Endothelial cell of umbilical vein (primary cell): ENCODE measurements at regions not wholly inside any gene's neighbourhood (a gene's known extent, or its start where the extent isn't known, plus 50 kb on each side); places are given as distances from the start of the nearest gene placed in this dataset.

Experiments
- BruUV-seq: library from RNA; stranded (reverse); fragments of 400-500 nt; replicated peaks from 2 replicates; lab custom pipeline; 2021; lab: Mats Ljungman, UMichigan
- CTCF ChIA-PET: fragments of 300-600, 350-600 bp; sonication (Branson Sonifier 250); formaldehyde crosslinking; loops from one replicate; lab custom pipeline; 2021; ENCODE audit warnings: antibody characterized with exemption, inconsistent platforms; lab: Charles Lee
- POLR2A ChIA-PET: fragments of 300-600, 350-600 bp; sonication (Branson Sonifier 250); formaldehyde crosslinking; loops from one replicate; lab custom pipeline; 2021; ENCODE audit warnings: antibody characterized with exemption, inconsistent platforms; lab: Charles Lee
- DNase-seq: peaks from one replicate; pipeline ENCODE4 v3.0.0-alpha.2; 2011; ENCODE audit warnings: low read depth, low spot score
- FAIRE-seq: peaks from 2 replicates; lab custom pipeline; 2011; peaks lifted over from hg19 to GRCh38; lab: Jason Lieb, UNC
- H2AFZ ChIP-seq: 2 replicates; pipeline ENCODE4 v1.6.0; 2012; ENCODE audit warnings: low read depth, low read length, control low read depth, inconsistent platforms
- H3K27ac ChIP-seq: 2 replicates; pipeline ENCODE4 v1.5.1; 2011; ENCODE audit warnings: low read depth, mild to moderate bottlenecking, control low read depth, low read length, moderate library complexity; ENCODE audit not compliant: insufficient read depth
- H3K27me3 ChIP-seq, 2 experiments: 2 replicates each; pipeline versions ENCODE4 v1.6.0 to v1.6.1; 2011; ENCODE audit warnings: low read length in 2 of 2, mixed read lengths in 1 of 2; ENCODE audit not compliant: control insufficient read depth in 2 of 2, insufficient read depth in 2 of 2
- H3K36me3 ChIP-seq, 2 experiments: 2 replicates in 1 of 2; 3 replicates in 1 of 2; pipeline ENCODE4 v1.5.1; 2011; ENCODE audit warnings: low read length in 2 of 2, mild to moderate bottlenecking in 1 of 2, moderate library complexity in 1 of 2; ENCODE audit not compliant: control insufficient read depth in 2 of 2, insufficient read depth in 2 of 2; ENCODE audit errors: extremely low read depth in 1 of 2
- H3K4me1 ChIP-seq: 3 replicates; pipeline ENCODE4 v1.5.1; 2011; ENCODE audit warnings: mild to moderate bottlenecking, low read length; ENCODE audit not compliant: control insufficient read depth, insufficient read depth; ENCODE audit errors: extremely low read depth
- H3K4me2 ChIP-seq: 2 replicates; pipeline ENCODE4 v1.6.1; 2011; ENCODE audit warnings: low read length, control low read depth, mixed read lengths; ENCODE audit not compliant: insufficient read depth
- H3K4me3 ChIP-seq, 3 experiments: fragments of 200-600 bp in 1 of 3; sonication (generic), shearing (Covaris generic) in 1 of 3; replicated peaks in 1 of 3; 2 replicates each; pipeline ENCODE4 v1.5.1; 2011 to 2016; ENCODE audit warnings: control low read depth in 3 of 3, low read length in 3 of 3, mild to moderate bottlenecking in 2 of 3, inconsistent platforms in 1 of 3, low read depth in 1 of 3, moderate library complexity in 1 of 3; ENCODE audit not compliant: insufficient read depth in 1 of 3
- H3K79me2 ChIP-seq: 2 replicates; pipeline ENCODE4 v1.6.0; 2012; ENCODE audit warnings: low read length, inconsistent platforms; ENCODE audit not compliant: control insufficient read depth, insufficient read depth
- H3K9ac ChIP-seq: replicated peaks from 2 replicates; pipeline ENCODE3; 2011; ENCODE audit warnings: low read length, control low read depth; ENCODE audit not compliant: insufficient read depth; ENCODE audit errors: extremely low read depth
- H3K9me1 ChIP-seq: replicated peaks from 3 replicates; pipeline ENCODE4 v1.6.0; 2011; ENCODE audit warnings: mild to moderate bottlenecking, low read length; ENCODE audit not compliant: control insufficient read depth, insufficient read depth; ENCODE audit errors: extremely low read depth
- H3K9me3 ChIP-seq: replicated peaks from 2 replicates; pipeline ENCODE4 v1.5.1; 2012; ENCODE audit warnings: low read length, inconsistent platforms; ENCODE audit not compliant: control insufficient read depth, insufficient read depth
- H4K20me1 ChIP-seq: replicated peaks from 2 replicates; pipeline ENCODE3; 2011; ENCODE audit warnings: mild to moderate bottlenecking, low read length; ENCODE audit not compliant: control insufficient read depth, insufficient read depth; ENCODE audit errors: extremely low read depth
- CTCF ChIP-seq, 2 donors: IDR thresholded peaks; 1 replicate in 1 of 2; 2 replicates in 1 of 2; pipeline ENCODE4 v1.5.1; 2011; ENCODE audit warnings: low read length in 2 of 2, mild to moderate bottlenecking in 2 of 2, moderate library complexity in 2 of 2, control low read depth in 1 of 2, inconsistent platforms in 1 of 2, low read depth in 1 of 2; ENCODE audit not compliant: insufficient read depth in 1 of 2; ENCODE audit errors: extremely low read depth in 1 of 2
- EZH2 ChIP-seq: IDR thresholded peaks from 2 replicates; pipeline ENCODE4 v1.6.1; 2012; ENCODE audit warnings: borderline replicate concordance, low read depth, mild to moderate bottlenecking, moderate library complexity, low read length, inconsistent platforms; ENCODE audit not compliant: severe bottlenecking
- FOS ChIP-seq: IDR thresholded peaks from 2 replicates; pipeline ENCODE4 v1.6.1; 2011; ENCODE audit warnings: mild to moderate bottlenecking, low read length, moderate library complexity, borderline replicate concordance; ENCODE audit not compliant: insufficient read depth
- MYC ChIP-seq: IDR thresholded peaks from one replicate; pipeline ENCODE4 v1.6.1; 2011; ENCODE audit warnings: mild to moderate bottlenecking, low read depth, low read length
- POLR2A ChIP-seq: IDR thresholded peaks from 2 replicates; pipeline ENCODE4 v1.6.1; 2012; ENCODE audit warnings: low read depth, mild to moderate bottlenecking, control low read depth, low read length
- POLR2AphosphoS5 ChIP-seq: IDR thresholded peaks from 2 replicates; pipeline ENCODE4 v1.6.1; 2012; ENCODE audit warnings: low read depth, mild to moderate bottlenecking, control low read depth, low read length, moderate library complexity; ENCODE audit not compliant: insufficient read depth
- dilution Hi-C: fragments of 300-500 bp; cut with MboI; formaldehyde crosslinking; loops from one replicate; pipeline ENCODE4 v1.15.0; 2019; ENCODE audit warnings: low sequenced_read_pairs; ENCODE audit not compliant: extremely low pct_ligation_motif_present
- intact Hi-C: fragments of 100-400 bp; cut with micrococcal nuclease; formaldehyde crosslinking; loops from one replicate; pipeline ENCODE4 v1.10.0; 2022

- intact Hi-C loops, result no loop called here
- TF ChIP-seq POLR2A, result no peak
- no peak for TF ChIP-seq CTCF (IDR thresholded peaks at IDR 0.05; ENCODE audit: extremely low read depth in 1 of 2, insufficient read depth in 1 of 2, low read depth in 1 of 2, low read length in 2 of 2)
- no peak for TF ChIP-seq POLR2AphosphoS5
- TF ChIP-seq EZH2, result no peak
- no peak for TF ChIP-seq MYC
- no peak for TF ChIP-seq FOS
- H3K9me3 ChIP-seq, result no peaks in the 10 kb centered on the region
- ChIA-PET POLR2A (no interaction called here), CTCF (no interaction called here)
- BruUV-seq, result no TSS peak
- dilution Hi-C loops, result no loop called here
- no peak for DNase-seq
- H4K20me1 ChIP-seq, result no peaks in the 10 kb centered on the region
- H3K9me1 ChIP-seq, result no peaks in the 10 kb centered on the region
- no peaks in the 10 kb centered on the region for H3K4me1 ChIP-seq
- no peak overlapping the region for H3K4me3 ChIP-seq
- H3K36me3 ChIP-seq, result no peaks in the 10 kb centered on the region
- no peak overlapping the region for H3K27ac ChIP-seq
- no peak overlapping the region for H3K9ac ChIP-seq
- no peaks in the 10 kb centered on the region for H3K79me2 ChIP-seq
- no peak for FAIRE-seq
- no peak overlapping the region for H3K4me2 ChIP-seq
- H2AFZ ChIP-seq, result no peak overlapping the region
- no peaks in the 10 kb centered on the region for H3K27me3 ChIP-seq
Measured at GRCh38 chr16:62955033-62955349, 918.8 kb upstream of the CDH8 start.
